ENCODE measurements at regions not wholly inside any gene's neighbourhood (a gene's known extent, or its start where the extent isn't known, plus 50 kb on each side); places are given as distances from the start of the nearest gene placed in this dataset.

DNA sequence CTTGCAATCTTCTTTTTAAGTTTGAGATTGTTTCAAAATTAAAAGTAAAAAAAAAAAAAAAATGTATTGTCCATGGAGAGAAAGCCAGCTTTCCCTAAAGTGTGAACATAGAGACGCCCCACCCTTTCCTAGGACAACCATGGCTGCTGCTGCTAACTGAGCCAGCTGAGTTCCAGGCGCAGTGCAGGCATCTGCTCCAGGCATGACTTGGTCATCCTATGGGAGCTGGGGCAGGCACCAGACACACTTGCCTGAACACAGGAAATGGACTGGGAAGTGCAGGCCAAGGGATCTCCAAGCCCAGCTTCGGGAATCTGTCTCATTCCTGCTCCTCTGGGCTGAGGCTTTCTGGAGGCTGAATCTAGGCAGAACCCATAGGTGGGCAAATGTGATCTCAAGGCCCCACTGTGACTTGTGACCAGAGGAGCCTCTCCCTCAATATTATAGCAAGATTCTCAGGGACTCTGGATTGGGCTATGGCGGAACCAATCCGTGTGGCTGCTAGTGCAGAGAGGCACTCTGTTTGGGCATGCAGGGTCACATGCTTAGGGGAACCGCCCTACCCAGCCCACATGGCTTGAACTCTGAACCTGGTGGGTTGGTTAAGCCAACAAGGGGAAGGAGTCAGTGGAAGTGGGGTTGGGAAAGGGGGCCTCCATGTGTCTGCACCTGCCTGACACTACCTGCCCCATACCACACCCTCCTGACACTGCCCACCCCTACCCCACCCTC is 138.2 kb upstream of the CST7 start:
- TF ChIP-seq EZH2 (optimal IDR thresholded peaks at IDR 0.05; ENCODE audit: low read depth, low read length) = no peak
- TF ChIP-seq, protein P1, sequence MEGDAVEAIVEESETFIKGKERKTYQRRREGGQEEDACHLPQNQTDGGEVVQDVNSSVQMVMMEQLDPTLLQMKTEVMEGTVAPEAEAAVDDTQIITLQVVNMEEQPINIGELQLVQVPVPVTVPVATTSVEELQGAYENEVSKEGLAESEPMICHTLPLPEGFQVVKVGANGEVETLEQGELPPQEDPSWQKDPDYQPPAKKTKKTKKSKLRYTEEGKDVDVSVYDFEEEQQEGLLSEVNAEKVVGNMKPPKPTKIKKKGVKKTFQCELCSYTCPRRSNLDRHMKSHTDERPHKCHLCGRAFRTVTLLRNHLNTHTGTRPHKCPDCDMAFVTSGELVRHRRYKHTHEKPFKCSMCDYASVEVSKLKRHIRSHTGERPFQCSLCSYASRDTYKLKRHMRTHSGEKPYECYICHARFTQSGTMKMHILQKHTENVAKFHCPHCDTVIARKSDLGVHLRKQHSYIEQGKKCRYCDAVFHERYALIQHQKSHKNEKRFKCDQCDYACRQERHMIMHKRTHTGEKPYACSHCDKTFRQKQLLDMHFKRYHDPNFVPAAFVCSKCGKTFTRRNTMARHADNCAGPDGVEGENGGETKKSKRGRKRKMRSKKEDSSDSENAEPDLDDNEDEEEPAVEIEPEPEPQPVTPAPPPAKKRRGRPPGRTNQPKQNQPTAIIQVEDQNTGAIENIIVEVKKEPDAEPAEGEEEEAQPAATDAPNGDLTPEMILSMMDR (IDR thresholded peaks at IDR 0.05; ENCODE audit: low read length) = no peak
- TF ChIP-seq EZH2phosphoT487 (IDR thresholded peaks at IDR 0.05; ENCODE audit: low read length) = no peak
